ENCODE measurements at regions not wholly inside any gene's neighbourhood (a gene's known extent, or its start where the extent isn't known, plus 50 kb on each side); places are given as distances from the start of the nearest gene placed in this dataset.

GRCh38 chr3:145417678-145418077 is 743.3 kb downstream of the PLOD2 start:
- 94 to 100% methylated on average over 1 of the region's 1 CpG for WGBS, 2 experiments (ENCODE audit: insufficient coverage in 1 of 2, insufficient read length in 1 of 2)

GRCh38 chr3:145422556-145422955 is 738.4 kb downstream of the PLOD2 start:
- Histone ChIP-seq H3K27me3 (ENCODE audit: control insufficient read depth, insufficient read depth, low read length, poor library complexity, severe bottlenecking) (no peaks in the 10 kb centered on the region), H3K36me3 (ENCODE audit: control insufficient read depth, insufficient read depth, low read length) (no peaks in the 10 kb centered on the region), H3K4me3 (ENCODE audit: low read length) (no peak overlapping the region), H3K27ac (ENCODE audit: low read depth, low read length) (no peak overlapping the region), H3K9me3 (ENCODE audit: control insufficient read depth, low read length) (no peaks in the 10 kb centered on the region), H3K4me1 (ENCODE audit: control insufficient read depth, insufficient read depth, low read length) (no peaks in the 10 kb centered on the region), H3K9ac (ENCODE audit: extremely low read depth, low read length, poor library complexity, severe bottlenecking) (no peak overlapping the region)
- no peaks in the 10 kb centered on the region for H3K9me3 Mint-ChIP-seq
- WGBS, 2 experiments (ENCODE audit: insufficient coverage in 1 of 2, insufficient read length in 1 of 2) = 89 to 96% methylated on average over 2 to 3 of the region's 3 CpGs
- H3K4me1 Mint-ChIP-seq = peaks cover 5% of the 10 kb centered on the region
- DNase-seq = no peak
- no peak overlapping the region for H3K4me3 Mint-ChIP-seq
- TF ChIP-seq CTCF (conservative IDR thresholded peaks at IDR 0.05) = no peak
- no peaks in the 10 kb centered on the region for H3K27me3 Mint-ChIP-seq (ENCODE audit: insufficient read depth)
- no peaks in the 10 kb centered on the region for H3K36me3 Mint-ChIP-seq (ENCODE audit: low read depth)
- H3K27ac Mint-ChIP-seq = no peak overlapping the region

More at GRCh38 chr3:145417678-145418077, 743.3 kb downstream of the PLOD2 start:
- H3K9me3 Mint-ChIP-seq = no peaks in the 10 kb centered on the region
- DNase-seq = no peak
- Histone ChIP-seq H3K9me3 (ENCODE audit: control insufficient read depth, low read length) (no peaks in the 10 kb centered on the region), H3K4me1 (ENCODE audit: control insufficient read depth, insufficient read depth, low read length) (no peaks in the 10 kb centered on the region), H3K4me3 (ENCODE audit: low read length) (no peak overlapping the region), H3K9ac (ENCODE audit: extremely low read depth, low read length, poor library complexity, severe bottlenecking) (no peak overlapping the region), H3K27ac (ENCODE audit: low read depth, low read length) (no peak overlapping the region), H3K36me3 (ENCODE audit: control insufficient read depth, insufficient read depth, low read length) (no peaks in the 10 kb centered on the region), H3K27me3 (ENCODE audit: control insufficient read depth, insufficient read depth, low read length, poor library complexity, severe bottlenecking) (no peaks in the 10 kb centered on the region)
- TF ChIP-seq CTCF (conservative IDR thresholded peaks at IDR 0.05) = no peak
- peaks cover 5% of the 10 kb centered on the region for H3K4me1 Mint-ChIP-seq
- no peak overlapping the region for H3K27ac Mint-ChIP-seq
- H3K4me3 Mint-ChIP-seq = no peak overlapping the region
- H3K36me3 Mint-ChIP-seq (ENCODE audit: low read depth) = no peaks in the 10 kb centered on the region
- no peaks in the 10 kb centered on the region for H3K27me3 Mint-ChIP-seq (ENCODE audit: insufficient read depth)

GRCh38 chr3:145427355-145427754 is 733.6 kb downstream of the PLOD2 start:
- H3K27ac Mint-ChIP-seq = no peak overlapping the region
- no peaks in the 10 kb centered on the region for H3K27me3 Mint-ChIP-seq (ENCODE audit: insufficient read depth)
- DNase-seq = no peak
- H3K36me3 ChIP-seq (ENCODE audit: control insufficient read depth, insufficient read depth, low read length) = no peaks in the 10 kb centered on the region
- no peak overlapping the region for H3K4me3 ChIP-seq (ENCODE audit: low read length)
- H3K27me3 ChIP-seq (ENCODE audit: control insufficient read depth, insufficient read depth, low read length, poor library complexity, severe bottlenecking) = no peaks in the 10 kb centered on the region
- no peaks in the 10 kb centered on the region for H3K4me1 ChIP-seq (ENCODE audit: control insufficient read depth, insufficient read depth, low read length)
- no peak overlapping the region for H3K4me3 Mint-ChIP-seq
- 85 to 94% methylated on average over 9 to 10 of the region's 10 CpGs for WGBS, 2 experiments (ENCODE audit: insufficient coverage in 1 of 2, insufficient read length in 1 of 2)
- no peaks in the 10 kb centered on the region for H3K36me3 Mint-ChIP-seq (ENCODE audit: low read depth)
- no peaks in the 10 kb centered on the region for H3K9me3 ChIP-seq (ENCODE audit: control insufficient read depth, low read length)
- TF ChIP-seq CTCF (conservative IDR thresholded peaks at IDR 0.05) = no peak
- no peaks in the 10 kb centered on the region for H3K9me3 Mint-ChIP-seq
- H3K27ac ChIP-seq (ENCODE audit: low read depth, low read length) = no peak overlapping the region
- H3K9ac ChIP-seq (ENCODE audit: extremely low read depth, low read length, poor library complexity, severe bottlenecking) = no peak overlapping the region
- no peaks in the 10 kb centered on the region for H3K4me1 Mint-ChIP-seq
